ENCODE measurements at regions not wholly inside any gene's neighbourhood (a gene's known extent, or its start where the extent isn't known, plus 50 kb on each side); places are given as distances from the start of the nearest gene placed in this dataset.

- no peak for TF ChIP-seq PHB2 (IDR thresholded peaks at IDR 0.05; ENCODE audit: partially characterized antibody)
- TF ChIP-seq ZFP91 (CRISPR knock-in tag; IDR thresholded peaks at IDR 0.05; ENCODE audit: borderline replicate concordance), result peak; percentile 49; the same call in 1 of the 2 replicates
- peak; percentile 81 for TF ChIP-seq ZBTB33 (CRISPR knock-in tag; IDR thresholded peaks at IDR 0.05)
- no peak for TF ChIP-seq MZF1 (CRISPR knock-in tag; IDR thresholded peaks at IDR 0.05; ENCODE audit: borderline replicate concordance)
- TF ChIP-seq ZNF253 (CRISPR knock-in tag; IDR thresholded peaks at IDR 0.05; ENCODE audit: borderline replicate concordance), result peak; percentile 13; the same call in 1 of the 2 replicates
- no peak for TF ChIP-seq MTF2 (CRISPR knock-in tag; IDR thresholded peaks at IDR 0.05; ENCODE audit: borderline replicate concordance)
- peak; percentile 68; the same call in 1 of the 2 replicates for TF ChIP-seq ZNF572 (CRISPR knock-in tag; IDR thresholded peaks at IDR 0.05)
- TF ChIP-seq NR2C2 (CRISPR knock-in tag; IDR thresholded peaks at IDR 0.05; ENCODE audit: borderline replicate concordance), result no peak
- TF ChIP-seq POGK (CRISPR knock-in tag; conservative IDR thresholded peaks at IDR 0.05), result peak; percentile 74
- TF ChIP-seq ATM (IDR thresholded peaks at IDR 0.05; ENCODE audit: borderline replicate concordance), result no peak
- no peak for TF ChIP-seq ZC3H4 (CRISPR knock-in tag; IDR thresholded peaks at IDR 0.05; ENCODE audit: borderline replicate concordance)
- TF ChIP-seq ADNP (CRISPR knock-in tag; IDR thresholded peaks at IDR 0.05), result no peak
- no peak for TF ChIP-seq ZNF607 (CRISPR knock-in tag; IDR thresholded peaks at IDR 0.05; ENCODE audit: borderline replicate concordance)
- 0 out of 2 replicates have a peak, but pooled peaks have one; percentile 12 for TF ChIP-seq ZBTB42 (CRISPR knock-in tag; IDR thresholded peaks at IDR 0.05)
- TF ChIP-seq ZNF567 (CRISPR knock-in tag; IDR thresholded peaks at IDR 0.05; ENCODE audit: borderline replicate concordance), result no peak
- TF ChIP-seq ZNF672 (CRISPR knock-in tag; IDR thresholded peaks at IDR 0.05), result 0 out of 2 replicates have a peak, but pooled peaks have one; percentile 40
- no peak for TF ChIP-seq TEF (CRISPR knock-in tag; IDR thresholded peaks at IDR 0.05)
- peak; percentile 84 for TF ChIP-seq XRCC5 (optimal IDR thresholded peaks at IDR 0.05; ENCODE audit: low read length)
- peak; percentile 56 for TF ChIP-seq ZNF687 (CRISPR knock-in tag; IDR thresholded peaks at IDR 0.05)
These were observed 219.3 kb upstream of the GSE1 start (continued) for GRCh38 chr16:85393674-85394451.
